GM12875 (cell line): ENCODE measurements at regions not wholly inside any gene's neighbourhood (a gene's known extent, or its start where the extent isn't known, plus 50 kb on each side); places are given as distances from the start of the nearest gene placed in this dataset.

Experiments used
- H3K4me3 ChIP-seq: one replicate; pipeline ENCODE4 v1.5.1; 2011; ENCODE audit warnings: low read depth, low read length, control low read depth
- TF ChIP-seq, protein P1 (sequence below): IDR thresholded peaks from 2 replicates; pipeline ENCODE4 v1.5.1; 2011; ENCODE audit warnings: low read depth, mild to moderate bottlenecking, control low read depth, inconsistent platforms, low read length, moderate library complexity, borderline replicate concordance; ENCODE audit not compliant: insufficient read depth

DNA sequence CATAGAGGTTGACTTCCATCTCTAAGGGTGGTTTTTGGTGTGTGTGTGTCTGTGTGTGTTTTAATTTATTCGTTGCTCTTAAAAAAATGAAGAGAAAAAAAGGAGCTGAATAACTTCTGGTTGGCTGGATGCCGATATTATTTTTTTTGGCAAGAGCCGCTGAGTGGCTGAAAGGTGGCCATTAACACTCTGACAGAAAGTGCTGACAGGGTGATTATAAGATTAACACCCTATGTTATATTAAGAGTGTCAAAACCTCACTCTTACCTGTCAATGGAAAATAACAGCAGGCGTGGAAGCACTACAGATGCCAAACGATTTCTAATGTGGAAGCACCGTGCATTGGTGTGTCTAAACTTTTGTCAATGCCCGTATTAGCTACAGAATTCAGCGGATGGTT is 622.5 kb downstream of the ANKRD50 start:
- no peak overlapping the region for H3K4me3 ChIP-seq
- TF ChIP-seq, protein P1, sequence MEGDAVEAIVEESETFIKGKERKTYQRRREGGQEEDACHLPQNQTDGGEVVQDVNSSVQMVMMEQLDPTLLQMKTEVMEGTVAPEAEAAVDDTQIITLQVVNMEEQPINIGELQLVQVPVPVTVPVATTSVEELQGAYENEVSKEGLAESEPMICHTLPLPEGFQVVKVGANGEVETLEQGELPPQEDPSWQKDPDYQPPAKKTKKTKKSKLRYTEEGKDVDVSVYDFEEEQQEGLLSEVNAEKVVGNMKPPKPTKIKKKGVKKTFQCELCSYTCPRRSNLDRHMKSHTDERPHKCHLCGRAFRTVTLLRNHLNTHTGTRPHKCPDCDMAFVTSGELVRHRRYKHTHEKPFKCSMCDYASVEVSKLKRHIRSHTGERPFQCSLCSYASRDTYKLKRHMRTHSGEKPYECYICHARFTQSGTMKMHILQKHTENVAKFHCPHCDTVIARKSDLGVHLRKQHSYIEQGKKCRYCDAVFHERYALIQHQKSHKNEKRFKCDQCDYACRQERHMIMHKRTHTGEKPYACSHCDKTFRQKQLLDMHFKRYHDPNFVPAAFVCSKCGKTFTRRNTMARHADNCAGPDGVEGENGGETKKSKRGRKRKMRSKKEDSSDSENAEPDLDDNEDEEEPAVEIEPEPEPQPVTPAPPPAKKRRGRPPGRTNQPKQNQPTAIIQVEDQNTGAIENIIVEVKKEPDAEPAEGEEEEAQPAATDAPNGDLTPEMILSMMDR: no peak

DNA sequence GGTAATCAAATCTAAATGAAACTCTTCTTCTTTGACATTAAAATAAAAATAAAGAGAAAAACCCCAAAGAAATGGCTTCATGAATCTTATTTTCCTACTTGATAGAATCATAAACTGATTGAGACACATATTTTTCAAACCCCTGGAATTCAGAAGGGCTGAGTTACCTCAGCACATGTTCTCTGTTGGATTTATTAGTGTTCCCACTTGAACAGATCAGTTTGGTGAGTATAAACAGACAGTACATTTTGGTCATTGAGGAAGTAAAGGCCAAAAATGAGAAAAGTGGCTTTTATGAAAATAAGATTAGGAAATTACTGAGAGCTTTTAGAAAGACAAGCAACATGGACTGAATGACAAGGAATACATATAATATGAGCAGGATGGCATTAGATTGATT is 620.4 kb downstream of the ANKRD50 start:
- no peak overlapping the region for H3K4me3 ChIP-seq
- TF ChIP-seq, protein P1: no peak

DNA sequence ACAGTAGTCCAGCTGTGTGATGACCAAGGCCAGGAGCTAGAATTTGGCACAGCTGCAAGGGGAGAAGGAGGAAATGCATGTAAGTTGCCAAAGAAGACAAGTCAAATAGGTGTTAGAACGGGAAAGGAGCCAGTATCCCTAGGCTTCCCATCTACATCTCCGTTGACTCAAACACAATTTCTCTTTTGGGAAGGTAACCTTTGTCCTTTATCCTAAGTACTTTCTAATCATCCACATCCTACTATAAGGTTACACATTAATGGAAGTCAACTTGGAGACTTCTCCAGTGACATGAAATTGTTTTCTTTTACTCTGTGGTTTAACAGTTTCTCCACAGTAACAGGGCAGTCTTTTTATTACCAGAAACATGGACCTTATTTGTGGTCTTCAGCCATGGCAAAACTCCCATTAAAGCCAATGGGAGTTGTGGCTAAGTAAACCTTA is 620.0 kb downstream of the ANKRD50 start:
- TF ChIP-seq, protein P1: no peak
- H3K4me3 ChIP-seq: no peak overlapping the region

DNA sequence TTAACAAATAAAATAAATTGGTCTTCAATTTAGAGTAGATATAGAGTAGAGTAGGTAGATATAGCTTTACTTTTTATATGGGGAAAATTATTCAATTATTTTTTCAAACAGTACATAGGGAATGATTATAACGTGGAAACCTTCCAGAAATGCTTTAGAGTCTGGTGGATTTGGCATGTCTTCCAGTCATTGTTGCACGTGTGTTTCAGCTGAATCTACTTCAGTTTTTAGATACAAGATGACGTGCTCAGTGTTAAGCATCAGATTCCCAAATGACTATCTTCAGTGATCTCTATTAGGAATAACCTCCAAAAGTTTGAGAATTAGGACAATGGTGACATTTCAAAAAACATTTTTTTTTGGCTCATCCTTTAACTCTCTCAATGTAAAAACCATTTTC is 616.9 kb downstream of the ANKRD50 start:
- H3K4me3 ChIP-seq: no peak overlapping the region
- TF ChIP-seq, protein P1: no peak

GRCh38 chr4:124096290-124096689 is 616.2 kb downstream of the ANKRD50 start:
- no peak overlapping the region for H3K4me3 ChIP-seq
- TF ChIP-seq, protein P1: no peak

DNA sequence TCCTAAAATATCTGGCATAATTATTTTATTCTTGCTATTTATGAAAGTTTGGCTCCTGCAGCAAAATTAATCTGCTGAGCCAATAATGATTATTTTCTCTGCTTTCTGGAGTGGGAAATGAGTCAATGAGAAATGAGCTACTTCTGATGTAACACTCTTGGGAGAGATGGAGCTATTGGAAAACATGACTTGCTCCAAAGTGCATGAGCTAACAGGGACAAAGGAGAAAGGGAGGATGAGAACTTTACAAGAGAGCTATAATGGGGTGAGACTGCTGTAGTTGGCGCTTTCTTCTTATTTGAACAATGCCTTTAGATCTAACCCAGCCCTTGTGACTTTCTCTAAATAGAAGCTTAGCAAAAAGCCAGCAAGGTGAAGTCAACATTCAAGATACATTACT is 615.1 kb downstream of the ANKRD50 start:
- H3K4me3 ChIP-seq: no peak overlapping the region
- TF ChIP-seq, protein P1: no peak

- no peak overlapping the region for H3K4me3 ChIP-seq
- TF ChIP-seq, protein P1: no peak
Observed at GRCh38 chr4:124104101-124104500, 608.4 kb downstream of the ANKRD50 start.
